Liver (tissue), 3 donors: ENCODE measurements at regions not wholly inside any gene's neighbourhood (a gene's known extent, or its start where the extent isn't known, plus 50 kb on each side); places are given as distances from the start of the nearest gene placed in this dataset.

Source experiments
- ATF3 ChIP-seq: IDR thresholded peaks from 2 replicates; pipeline ENCODE4 v1.6.1; 2016; ENCODE audit warnings: antibody characterized with exemption
- EGR1 ChIP-seq, 2 donors: IDR thresholded peaks; 2 replicates each; pipeline ENCODE4 v1.6.1; 2016 to 2018; ENCODE audit warnings: antibody characterized with exemption in 2 of 2, low read depth in 2 of 2
- GABPA ChIP-seq, 2 donors: IDR thresholded peaks in 1 of 2; conservative IDR thresholded peaks in 1 of 2; 2 replicates each; pipeline ENCODE4 v1.6.1; 2016; ENCODE audit warnings: antibody characterized with exemption in 2 of 2, mild to moderate bottlenecking in 1 of 2, moderate library complexity in 1 of 2
- HNF4A ChIP-seq, 2 donors: conservative IDR thresholded peaks; 2 replicates each; pipeline ENCODE4 v1.6.1; 2016; ENCODE audit warnings: antibody characterized with exemption in 2 of 2, mild to moderate bottlenecking in 2 of 2
- JUND ChIP-seq, 2 donors: IDR thresholded peaks; 2 replicates each; pipeline ENCODE4 v1.6.1; 2016; ENCODE audit warnings: antibody characterized with exemption in 2 of 2
- RAD21 ChIP-seq, 2 donors: IDR thresholded peaks; 2 replicates each; pipeline ENCODE4 v1.6.1; 2016; ENCODE audit warnings: antibody characterized with exemption in 2 of 2, mild to moderate bottlenecking in 2 of 2
- RXRA ChIP-seq, 2 donors: IDR thresholded peaks; 2 replicates each; pipeline ENCODE4 v1.6.1; 2017 to 2018; ENCODE audit warnings: antibody characterized with exemption in 2 of 2, mild to moderate bottlenecking in 1 of 2
- SP1 ChIP-seq: IDR thresholded peaks from 2 replicates; pipeline ENCODE4 v1.6.1; 2018; ENCODE audit warnings: antibody characterized with exemption, mild to moderate bottlenecking
- TAF1 ChIP-seq: conservative IDR thresholded peaks from 2 replicates; pipeline ENCODE4 v1.6.1; 2016; ENCODE audit warnings: antibody characterized with exemption, mild to moderate bottlenecking
- YY1 ChIP-seq: IDR thresholded peaks from 2 replicates; pipeline ENCODE4 v1.6.1; 2016; ENCODE audit warnings: antibody characterized with exemption, mild to moderate bottlenecking
- ZBTB33 ChIP-seq: IDR thresholded peaks from 2 replicates; pipeline ENCODE4 v1.6.1; 2016; ENCODE audit warnings: antibody characterized with exemption
- TF ChIP-seq, protein P1 (sequence below): fragments of 150-350 bp; IDR thresholded peaks from 2 replicates; pipeline ENCODE4 v1.5.1; 2017; ENCODE audit warnings: improper control_type of control experiment, low read depth, low read length; ENCODE audit not compliant: missing input control
- TF ChIP-seq, protein P2 (sequence below): IDR thresholded peaks from 2 replicates; pipeline ENCODE4 v1.6.1; 2016; ENCODE audit warnings: antibody characterized with exemption, mild to moderate bottlenecking
- donor health status: healthy.
- donor health status: healthy.

DNA sequence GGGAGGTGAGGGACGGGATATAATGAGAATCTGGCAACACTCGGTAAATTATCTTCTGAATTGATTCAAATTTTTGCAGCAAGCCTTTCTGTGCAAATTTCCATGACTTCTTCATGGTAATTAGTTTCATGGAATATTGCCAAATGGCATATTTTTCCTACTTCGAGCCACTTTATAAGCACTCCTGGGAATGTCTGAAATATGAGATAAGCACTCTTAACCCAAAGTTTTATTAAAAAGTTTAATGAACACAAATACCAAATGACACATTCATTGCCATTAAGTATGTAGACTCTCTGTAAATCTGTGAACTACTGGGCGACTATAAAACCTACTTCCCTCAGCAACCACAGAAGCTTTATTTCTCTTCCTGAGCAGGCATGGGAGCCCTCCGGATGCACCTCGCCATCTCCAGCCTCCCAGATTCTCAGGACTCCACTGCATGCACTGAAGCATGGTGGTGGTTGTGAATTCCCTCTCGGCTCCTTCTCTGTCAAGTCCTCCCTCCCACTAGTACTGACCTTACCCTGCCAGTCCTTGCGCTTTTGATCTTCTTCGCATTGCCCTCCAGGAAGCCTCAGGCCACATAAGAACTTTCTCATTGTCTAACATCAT is 154.4 kb upstream of the RPL34 start:
- TF ChIP-seq, protein P1, sequence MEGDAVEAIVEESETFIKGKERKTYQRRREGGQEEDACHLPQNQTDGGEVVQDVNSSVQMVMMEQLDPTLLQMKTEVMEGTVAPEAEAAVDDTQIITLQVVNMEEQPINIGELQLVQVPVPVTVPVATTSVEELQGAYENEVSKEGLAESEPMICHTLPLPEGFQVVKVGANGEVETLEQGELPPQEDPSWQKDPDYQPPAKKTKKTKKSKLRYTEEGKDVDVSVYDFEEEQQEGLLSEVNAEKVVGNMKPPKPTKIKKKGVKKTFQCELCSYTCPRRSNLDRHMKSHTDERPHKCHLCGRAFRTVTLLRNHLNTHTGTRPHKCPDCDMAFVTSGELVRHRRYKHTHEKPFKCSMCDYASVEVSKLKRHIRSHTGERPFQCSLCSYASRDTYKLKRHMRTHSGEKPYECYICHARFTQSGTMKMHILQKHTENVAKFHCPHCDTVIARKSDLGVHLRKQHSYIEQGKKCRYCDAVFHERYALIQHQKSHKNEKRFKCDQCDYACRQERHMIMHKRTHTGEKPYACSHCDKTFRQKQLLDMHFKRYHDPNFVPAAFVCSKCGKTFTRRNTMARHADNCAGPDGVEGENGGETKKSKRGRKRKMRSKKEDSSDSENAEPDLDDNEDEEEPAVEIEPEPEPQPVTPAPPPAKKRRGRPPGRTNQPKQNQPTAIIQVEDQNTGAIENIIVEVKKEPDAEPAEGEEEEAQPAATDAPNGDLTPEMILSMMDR: no peak
- TF ChIP-seq HNF4A (conservative IDR thresholded peaks at IDR 0.05) (no peak), ZBTB33 (no peak), ATF3 (no peak), EGR1 (IDR thresholded peaks at IDR 0.05; ENCODE audit: low read depth in 2 of 2) (no peak), GABPA (IDR thresholded peaks at IDR 0.05 in 1 of 2, conservative IDR thresholded peaks at IDR 0.05 in 1 of 2) (no peak), RXRA (IDR thresholded peaks at IDR 0.05) (no peak), YY1 (no peak), SP1 (no peak), TAF1 (no peak), RAD21 (IDR thresholded peaks at IDR 0.05) (no peak), JUND (IDR thresholded peaks at IDR 0.05) (no peak)
- TF ChIP-seq, protein P2, sequence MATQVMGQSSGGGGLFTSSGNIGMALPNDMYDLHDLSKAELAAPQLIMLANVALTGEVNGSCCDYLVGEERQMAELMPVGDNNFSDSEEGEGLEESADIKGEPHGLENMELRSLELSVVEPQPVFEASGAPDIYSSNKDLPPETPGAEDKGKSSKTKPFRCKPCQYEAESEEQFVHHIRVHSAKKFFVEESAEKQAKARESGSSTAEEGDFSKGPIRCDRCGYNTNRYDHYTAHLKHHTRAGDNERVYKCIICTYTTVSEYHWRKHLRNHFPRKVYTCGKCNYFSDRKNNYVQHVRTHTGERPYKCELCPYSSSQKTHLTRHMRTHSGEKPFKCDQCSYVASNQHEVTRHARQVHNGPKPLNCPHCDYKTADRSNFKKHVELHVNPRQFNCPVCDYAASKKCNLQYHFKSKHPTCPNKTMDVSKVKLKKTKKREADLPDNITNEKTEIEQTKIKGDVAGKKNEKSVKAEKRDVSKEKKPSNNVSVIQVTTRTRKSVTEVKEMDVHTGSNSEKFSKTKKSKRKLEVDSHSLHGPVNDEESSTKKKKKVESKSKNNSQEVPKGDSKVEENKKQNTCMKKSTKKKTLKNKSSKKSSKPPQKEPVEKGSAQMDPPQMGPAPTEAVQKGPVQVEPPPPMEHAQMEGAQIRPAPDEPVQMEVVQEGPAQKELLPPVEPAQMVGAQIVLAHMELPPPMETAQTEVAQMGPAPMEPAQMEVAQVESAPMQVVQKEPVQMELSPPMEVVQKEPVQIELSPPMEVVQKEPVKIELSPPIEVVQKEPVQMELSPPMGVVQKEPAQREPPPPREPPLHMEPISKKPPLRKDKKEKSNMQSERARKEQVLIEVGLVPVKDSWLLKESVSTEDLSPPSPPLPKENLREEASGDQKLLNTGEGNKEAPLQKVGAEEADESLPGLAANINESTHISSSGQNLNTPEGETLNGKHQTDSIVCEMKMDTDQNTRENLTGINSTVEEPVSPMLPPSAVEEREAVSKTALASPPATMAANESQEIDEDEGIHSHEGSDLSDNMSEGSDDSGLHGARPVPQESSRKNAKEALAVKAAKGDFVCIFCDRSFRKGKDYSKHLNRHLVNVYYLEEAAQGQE: no peak
